ENCODE measurements at regions not wholly inside any gene's neighbourhood (a gene's known extent, or its start where the extent isn't known, plus 50 kb on each side); places are given as distances from the start of the nearest gene placed in this dataset.
A peak's percentile ranks its signal among the peaks of the same experiment; 100 is the strongest.

GRCh38 chr4:138678985-138679746 lies 336.4 kb upstream of the NOCT start:
- no peak for TF ChIP-seq CTCF (conservative IDR thresholded peaks at IDR 0.05; ENCODE audit: low read depth, low read length)
- H3K4me3 ChIP-seq (ENCODE audit: low read depth, low read length): no peak overlapping the region
- DNase-seq (ENCODE audit: low read depth): no peak

- H3K4me3 ChIP-seq (ENCODE audit: low read depth, low read length): no peak overlapping the region
- no peak for DNase-seq (ENCODE audit: low read depth)
- TF ChIP-seq CTCF (conservative IDR thresholded peaks at IDR 0.05; ENCODE audit: low read depth, low read length): no peak
Measured at GRCh38 chr4:138677748-138678147, 337.8 kb upstream of the NOCT start.

- no peak for TF ChIP-seq CTCF (conservative IDR thresholded peaks at IDR 0.05; ENCODE audit: low read depth, low read length)
- DNase-seq (ENCODE audit: low read depth): no peak
- no peak overlapping the region for H3K4me3 ChIP-seq (ENCODE audit: low read depth, low read length)
Measured at GRCh38 chr4:138677212-138677611, 338.4 kb upstream of the NOCT start.

- DNase-seq (ENCODE audit: low read depth): no peak
- no peak for TF ChIP-seq CTCF (conservative IDR thresholded peaks at IDR 0.05; ENCODE audit: low read depth, low read length)
- no peak overlapping the region for H3K4me3 ChIP-seq (ENCODE audit: low read depth, low read length)
Measured at GRCh38 chr4:138675685-138676084, 339.9 kb upstream of the NOCT start.

GRCh38 chr4:138674209-138674608 lies 341.4 kb upstream of the NOCT start:
- TF ChIP-seq CTCF (conservative IDR thresholded peaks at IDR 0.05; ENCODE audit: low read depth, low read length): no peak
- DNase-seq (ENCODE audit: low read depth): no peak
- H3K4me3 ChIP-seq (ENCODE audit: low read depth, low read length): no peak overlapping the region

- peak; percentile 68 for DNase-seq (ENCODE audit: low read depth)
- no peak overlapping the region for H3K4me3 ChIP-seq (ENCODE audit: low read depth, low read length)
- no peak for TF ChIP-seq CTCF (conservative IDR thresholded peaks at IDR 0.05; ENCODE audit: low read depth, low read length)
Measured at GRCh38 chr4:138673053-138673452, 342.5 kb upstream of the NOCT start.

- no peak overlapping the region for H3K4me3 ChIP-seq (ENCODE audit: low read depth, low read length)
- no peak for TF ChIP-seq CTCF (conservative IDR thresholded peaks at IDR 0.05; ENCODE audit: low read depth, low read length)
- no peak for DNase-seq (ENCODE audit: low read depth)
Measured at GRCh38 chr4:138672393-138672976, 343.1 kb upstream of the NOCT start.

Data from choroid plexus epithelial cell (primary cell).